ENCODE measurements at regions not wholly inside any gene's neighbourhood (a gene's known extent, or its start where the extent isn't known, plus 50 kb on each side); places are given as distances from the start of the nearest gene placed in this dataset.

DNA sequence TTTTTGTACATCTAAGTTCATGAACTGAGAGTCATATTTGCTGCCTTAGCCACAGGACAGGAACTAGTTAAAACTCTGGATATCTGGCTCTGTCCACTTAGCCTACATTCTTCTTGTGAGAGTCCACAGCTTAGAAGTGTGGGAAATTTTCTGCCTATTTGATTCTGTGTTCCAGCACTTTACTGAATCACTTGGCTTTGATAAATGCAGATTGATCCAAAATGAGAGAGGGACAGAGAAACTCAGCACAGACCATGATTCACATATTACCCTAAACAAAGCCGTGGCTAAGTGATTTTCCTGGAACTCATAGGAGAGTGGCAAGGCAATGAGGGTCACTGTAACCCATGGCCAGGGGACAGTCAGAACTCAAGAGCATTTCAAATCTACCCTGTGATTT, 87.5 kb upstream of the CADPS start:
- CTCF ChIA-PET: no interaction called here
- intact Hi-C loops (cut with micrococcal nuclease): no loop called here
- ATAC-seq (no peak), DNase-seq (no peak)
- no peaks in the 10 kb centered on the region for H3K79me2 ChIP-seq (ENCODE audit: low read length)
- no peak overlapping the region for H3K9ac ChIP-seq (ENCODE audit: low read length)
- no peaks in the 10 kb centered on the region for H3K4me1 ChIP-seq (ENCODE audit: insufficient read depth, low read length)
- H3K4me3 ChIP-seq (ENCODE audit: low read length): no peak overlapping the region
- H3K27ac ChIP-seq (ENCODE audit: low read length): no peak overlapping the region
- H3K9me2 ChIP-seq (replicated peaks; ENCODE audit: low read length): no peaks in the 10 kb centered on the region
- H3F3A ChIP-seq (ENCODE audit: low read length, unreplicated experiment): no peaks in the 10 kb centered on the region
- H2AFZ ChIP-seq (ENCODE audit: low read length): no peak overlapping the region
- H3K36me3 ChIP-seq (ENCODE audit: low read depth, low read length): no peaks in the 10 kb centered on the region
- H3K9me3 ChIP-seq (ENCODE audit: low read length): peaks cover 12% of the 10 kb centered on the region; the same call in 1 of the 2 replicates
- no peaks in the 10 kb centered on the region for H4K20me1 ChIP-seq (ENCODE audit: low read length)
- no peaks in the 10 kb centered on the region for H3K27me3 ChIP-seq (ENCODE audit: low read length)
- POLR2A ChIA-PET (ENCODE audit: unreplicated experiment): no interaction called here
- no peak for TF ChIP-seq EZH2 (IDR thresholded peaks at IDR 0.05; ENCODE audit: low read length, unreplicated experiment)
- TF ChIP-seq, protein P1, sequence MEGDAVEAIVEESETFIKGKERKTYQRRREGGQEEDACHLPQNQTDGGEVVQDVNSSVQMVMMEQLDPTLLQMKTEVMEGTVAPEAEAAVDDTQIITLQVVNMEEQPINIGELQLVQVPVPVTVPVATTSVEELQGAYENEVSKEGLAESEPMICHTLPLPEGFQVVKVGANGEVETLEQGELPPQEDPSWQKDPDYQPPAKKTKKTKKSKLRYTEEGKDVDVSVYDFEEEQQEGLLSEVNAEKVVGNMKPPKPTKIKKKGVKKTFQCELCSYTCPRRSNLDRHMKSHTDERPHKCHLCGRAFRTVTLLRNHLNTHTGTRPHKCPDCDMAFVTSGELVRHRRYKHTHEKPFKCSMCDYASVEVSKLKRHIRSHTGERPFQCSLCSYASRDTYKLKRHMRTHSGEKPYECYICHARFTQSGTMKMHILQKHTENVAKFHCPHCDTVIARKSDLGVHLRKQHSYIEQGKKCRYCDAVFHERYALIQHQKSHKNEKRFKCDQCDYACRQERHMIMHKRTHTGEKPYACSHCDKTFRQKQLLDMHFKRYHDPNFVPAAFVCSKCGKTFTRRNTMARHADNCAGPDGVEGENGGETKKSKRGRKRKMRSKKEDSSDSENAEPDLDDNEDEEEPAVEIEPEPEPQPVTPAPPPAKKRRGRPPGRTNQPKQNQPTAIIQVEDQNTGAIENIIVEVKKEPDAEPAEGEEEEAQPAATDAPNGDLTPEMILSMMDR (conservative IDR thresholded peaks at IDR 0.05; ENCODE audit: low read depth, low read length): no peak
- TF ChIP-seq EZH2phosphoT487 (IDR thresholded peaks at IDR 0.05; ENCODE audit: borderline replicate concordance, low read length): no peak
- no peak overlapping the region for H3K4me2 ChIP-seq (ENCODE audit: low read length)
- BruUV-seq (replicated peaks): no TSS peak

DNA sequence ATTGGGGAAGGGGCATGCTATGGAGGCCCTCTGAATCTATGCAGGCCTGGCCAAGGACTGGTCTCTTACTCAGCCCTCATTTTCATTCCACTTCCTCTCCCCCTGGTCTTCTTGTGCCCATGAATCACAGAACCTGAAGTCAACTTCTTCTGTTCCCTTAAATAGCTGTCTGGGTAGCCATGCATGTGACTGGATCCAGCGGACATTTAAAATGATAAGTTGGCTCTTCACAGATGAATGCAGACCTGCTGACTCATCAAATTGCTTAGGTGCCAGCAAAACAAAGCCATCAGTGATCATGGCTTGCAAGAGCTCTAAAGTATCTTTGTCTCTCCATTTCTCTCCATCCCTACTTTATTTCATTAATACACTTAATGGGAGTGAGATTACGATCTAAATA, 90.1 kb upstream of the CADPS start:
- DNase-seq: no peak
- Histone ChIP-seq H3K36me3 (ENCODE audit: low read depth, low read length) (no peaks in the 10 kb centered on the region), H3K4me2 (ENCODE audit: low read length) (no peak overlapping the region), H3K27me3 (ENCODE audit: low read length) (no peaks in the 10 kb centered on the region), H2AFZ (ENCODE audit: low read length) (no peak overlapping the region), H3K9ac (ENCODE audit: low read length) (no peak overlapping the region), H3F3A (ENCODE audit: low read length, unreplicated experiment) (no peaks in the 10 kb centered on the region), H3K9me3 (ENCODE audit: low read length) (peaks cover 16% of the 10 kb centered on the region; the same call in 1 of the 2 replicates), H4K20me1 (ENCODE audit: low read length) (no peaks in the 10 kb centered on the region), H3K4me3 (ENCODE audit: low read length) (no peak overlapping the region), H3K9me2 (replicated peaks; ENCODE audit: low read length) (no peaks in the 10 kb centered on the region), H3K4me1 (ENCODE audit: insufficient read depth, low read length) (no peaks in the 10 kb centered on the region), H3K27ac (ENCODE audit: low read length) (no peak overlapping the region), H3K79me2 (ENCODE audit: low read length) (no peaks in the 10 kb centered on the region)
- ChIA-PET POLR2A (ENCODE audit: unreplicated experiment) (no interaction called here), CTCF (no interaction called here)
- no peak for ATAC-seq
- no TSS peak for BruUV-seq (replicated peaks)
- TF ChIP-seq, protein P1 (conservative IDR thresholded peaks at IDR 0.05; ENCODE audit: low read depth, low read length): no peak
- TF ChIP-seq EZH2 (IDR thresholded peaks at IDR 0.05; ENCODE audit: low read length, unreplicated experiment): no peak
- TF ChIP-seq EZH2phosphoT487 (IDR thresholded peaks at IDR 0.05; ENCODE audit: borderline replicate concordance, low read length): no peak
- intact Hi-C loops (cut with micrococcal nuclease): no loop called here

DNA sequence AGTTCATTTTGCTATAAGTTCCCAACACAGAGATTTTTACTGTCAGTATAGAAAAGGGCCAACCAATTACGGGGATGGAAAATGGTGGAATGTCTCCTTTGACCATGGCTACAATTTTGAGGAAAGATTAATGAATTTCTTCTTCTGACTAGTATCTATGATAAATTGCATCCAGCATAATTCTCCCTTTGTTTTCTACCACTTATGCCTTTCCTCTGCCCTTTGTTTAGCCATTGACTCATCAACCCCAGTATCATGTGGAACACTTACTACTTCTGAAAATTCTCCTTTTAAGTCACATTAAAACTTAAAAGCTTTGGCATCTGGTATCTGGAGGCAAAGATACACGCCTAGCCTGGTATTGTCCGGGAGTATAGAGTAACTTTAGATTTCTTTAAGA, 92.9 kb upstream of the CADPS start:
- H3K79me2 ChIP-seq (ENCODE audit: low read length): no peaks in the 10 kb centered on the region
- no peaks in the 10 kb centered on the region for H3K9me2 ChIP-seq (replicated peaks; ENCODE audit: low read length)
- H3F3A ChIP-seq (ENCODE audit: low read length, unreplicated experiment): no peaks in the 10 kb centered on the region
- ATAC-seq: no peak
- DNase-seq: no peak
- H3K9me3 ChIP-seq (ENCODE audit: low read length): peaks cover 13% of the 10 kb centered on the region; the same call in 1 of the 2 replicates
- TF ChIP-seq EZH2phosphoT487 (IDR thresholded peaks at IDR 0.05; ENCODE audit: borderline replicate concordance, low read length): no peak
- TF ChIP-seq, protein P1 (conservative IDR thresholded peaks at IDR 0.05; ENCODE audit: low read depth, low read length): no peak
- TF ChIP-seq EZH2 (IDR thresholded peaks at IDR 0.05; ENCODE audit: low read length, unreplicated experiment): no peak
- H4K20me1 ChIP-seq (ENCODE audit: low read length): no peaks in the 10 kb centered on the region
- intact Hi-C loops (cut with micrococcal nuclease): no loop called here
- CTCF ChIA-PET: no interaction called here
- H3K36me3 ChIP-seq (ENCODE audit: low read depth, low read length): no peaks in the 10 kb centered on the region
- H3K4me3 ChIP-seq (ENCODE audit: low read length): no peak overlapping the region
- no peak overlapping the region for H3K4me2 ChIP-seq (ENCODE audit: low read length)
- H3K27ac ChIP-seq (ENCODE audit: low read length): no peak overlapping the region
- POLR2A ChIA-PET (ENCODE audit: unreplicated experiment): no interaction called here
- H3K9ac ChIP-seq (ENCODE audit: low read length): no peak overlapping the region
- no peaks in the 10 kb centered on the region for H3K4me1 ChIP-seq (ENCODE audit: insufficient read depth, low read length)
- H2AFZ ChIP-seq (ENCODE audit: low read length): no peak overlapping the region
- no TSS peak for BruUV-seq (replicated peaks)
- H3K27me3 ChIP-seq (ENCODE audit: low read length): no peaks in the 10 kb centered on the region

All from PC-3 (cell line).